ENCODE measurements at regions not wholly inside any gene's neighbourhood (a gene's known extent, or its start where the extent isn't known, plus 50 kb on each side); places are given as distances from the start of the nearest gene placed in this dataset.

DNA sequence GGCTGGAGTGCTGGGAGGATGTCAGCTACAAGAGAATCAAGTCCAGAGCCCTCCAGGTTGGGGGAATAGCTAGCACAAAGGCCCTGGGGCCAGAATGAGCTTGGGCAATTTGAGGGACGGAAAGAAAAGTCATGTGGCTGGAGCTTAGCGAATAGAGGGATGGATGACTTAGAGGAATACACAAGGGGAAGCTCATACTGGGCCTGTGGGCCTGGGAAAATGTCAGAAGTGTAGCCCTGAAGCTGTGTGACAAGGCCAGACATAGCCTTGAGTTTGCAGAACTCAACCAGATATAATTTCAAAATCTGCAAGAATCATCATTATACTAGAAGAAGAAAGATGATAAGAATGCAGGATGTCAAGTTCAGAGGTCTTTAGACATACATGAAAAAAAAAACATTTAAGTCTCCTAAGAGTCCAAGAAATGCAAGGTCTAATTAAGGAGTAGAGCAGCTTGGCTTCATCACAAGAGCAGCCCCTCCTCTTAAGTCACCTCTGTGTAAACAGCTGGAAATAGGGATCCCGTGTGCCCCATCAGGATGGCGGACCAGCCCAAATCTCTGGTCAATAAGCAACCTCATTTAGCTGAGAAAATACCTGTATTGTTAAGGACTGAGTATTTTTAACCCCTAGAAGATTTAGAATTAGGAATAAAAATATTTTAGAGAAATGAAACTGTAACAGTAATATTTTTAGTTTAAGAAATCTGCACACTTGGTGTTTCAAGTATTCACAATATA, 66.6 kb downstream of the ABCC12 start:
- H3K9me3 ChIP-seq (ENCODE audit: low read depth, low read length) = no peaks in the 10 kb centered on the region
- TF ChIP-seq CTCF (IDR thresholded peaks at IDR 0.05; ENCODE audit: extremely low read depth, low read depth, low read length) = no peak
- H3K36me3 ChIP-seq (ENCODE audit: insufficient read depth, low read length) = no peaks in the 10 kb centered on the region
- H3K27me3 ChIP-seq (ENCODE audit: insufficient read depth, low read length) = no peaks in the 10 kb centered on the region
- H3K4me1 ChIP-seq (ENCODE audit: insufficient read depth, low read length) = no peaks in the 10 kb centered on the region
- H3K79me2 ChIP-seq (ENCODE audit: insufficient read depth, low read length) = no peaks in the 10 kb centered on the region
- no peak overlapping the region for H3K27ac ChIP-seq (ENCODE audit: low read depth, low read length)
- DNase-seq (ENCODE audit: insufficient read length, low spot score, missing footprints) = no peak
- no peaks in the 10 kb centered on the region for H4K20me1 ChIP-seq (ENCODE audit: insufficient read depth, low read length)
- H2AFZ ChIP-seq (ENCODE audit: low read length) = no peak overlapping the region
- no peak overlapping the region for H3K4me3 ChIP-seq (ENCODE audit: insufficient read depth, low read length)
- H3K4me2 ChIP-seq (ENCODE audit: insufficient read depth, low read length) = no peak overlapping the region

DNA sequence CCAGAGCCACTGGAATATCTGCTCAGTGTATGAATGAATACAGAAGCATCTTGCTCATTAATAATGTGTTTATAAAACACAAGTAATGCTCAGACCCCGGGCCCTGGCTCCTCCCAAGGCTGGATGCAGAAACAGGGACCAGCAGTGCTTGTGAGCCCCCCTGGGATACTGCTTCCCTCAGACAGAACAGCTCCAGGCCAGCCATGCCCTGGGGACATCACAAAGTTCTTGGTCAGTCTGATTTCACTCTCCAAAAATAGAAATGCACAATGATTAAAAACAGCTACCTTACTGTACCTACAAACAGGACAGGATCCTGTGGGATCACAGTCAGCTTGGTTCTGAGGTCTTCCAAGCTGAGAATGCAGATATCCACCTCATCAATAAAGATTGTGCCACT, 68.2 kb downstream of the ABCC12 start:
- H2AFZ ChIP-seq (ENCODE audit: low read length) = peak overlapping the region; percentile 25
- H4K20me1 ChIP-seq (ENCODE audit: insufficient read depth, low read length) = no peaks in the 10 kb centered on the region
- no peaks in the 10 kb centered on the region for H3K9me3 ChIP-seq (ENCODE audit: low read depth, low read length)
- peaks cover 2% of the 10 kb centered on the region for H3K4me1 ChIP-seq (ENCODE audit: insufficient read depth, low read length)
- no peak overlapping the region for H3K27ac ChIP-seq (ENCODE audit: low read depth, low read length)
- DNase-seq (ENCODE audit: insufficient read length, low spot score, missing footprints) = no peak
- H3K79me2 ChIP-seq (ENCODE audit: insufficient read depth, low read length) = no peaks in the 10 kb centered on the region
- no peaks in the 10 kb centered on the region for H3K36me3 ChIP-seq (ENCODE audit: insufficient read depth, low read length)
- H3K27me3 ChIP-seq (ENCODE audit: insufficient read depth, low read length) = no peaks in the 10 kb centered on the region
- no peak overlapping the region for H3K4me2 ChIP-seq (ENCODE audit: insufficient read depth, low read length)
- no peak overlapping the region for H3K4me3 ChIP-seq (ENCODE audit: insufficient read depth, low read length)
- no peak for TF ChIP-seq CTCF (IDR thresholded peaks at IDR 0.05; ENCODE audit: extremely low read depth, low read depth, low read length)

DNA sequence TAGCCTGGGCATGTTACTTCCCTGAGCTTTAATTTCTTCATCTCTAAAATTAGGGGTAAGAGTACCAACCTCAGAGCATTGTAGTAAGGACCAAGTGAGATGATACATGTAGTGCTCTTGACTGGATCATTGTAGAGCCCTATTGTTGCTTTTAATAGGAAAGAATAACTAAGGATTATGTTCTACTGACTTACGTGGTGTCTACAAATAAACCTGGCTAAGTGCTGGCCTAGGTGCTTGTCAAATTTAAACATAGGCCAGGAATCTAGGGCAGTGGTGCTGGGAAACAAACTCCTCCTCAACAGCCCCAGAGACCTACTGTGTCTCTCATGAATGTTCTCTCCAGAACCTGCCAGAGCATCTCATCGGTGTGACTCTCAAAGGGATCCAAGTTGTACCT, 69.4 kb downstream of the ABCC12 start:
- DNase-seq (ENCODE audit: insufficient read length, low spot score, missing footprints) = no peak

More for the DNA sequence above, 69.4 kb downstream of the ABCC12 start:
- Histone ChIP-seq H3K4me3 (ENCODE audit: insufficient read depth, low read length) (no peak overlapping the region), H4K20me1 (ENCODE audit: insufficient read depth, low read length) (no peaks in the 10 kb centered on the region), H3K27ac (ENCODE audit: low read depth, low read length) (no peak overlapping the region), H3K27me3 (ENCODE audit: insufficient read depth, low read length) (no peaks in the 10 kb centered on the region), H3K36me3 (ENCODE audit: insufficient read depth, low read length) (no peaks in the 10 kb centered on the region), H3K4me2 (ENCODE audit: insufficient read depth, low read length) (no peak overlapping the region), H3K9me3 (ENCODE audit: low read depth, low read length) (no peaks in the 10 kb centered on the region), H2AFZ (ENCODE audit: low read length) (no peak overlapping the region), H3K4me1 (ENCODE audit: insufficient read depth, low read length) (peaks cover 14% of the 10 kb centered on the region), H3K79me2 (ENCODE audit: insufficient read depth, low read length) (no peaks in the 10 kb centered on the region)
- no peak for TF ChIP-seq CTCF (IDR thresholded peaks at IDR 0.05; ENCODE audit: extremely low read depth, low read depth, low read length)
